Esophagus muscularis mucosa (tissue), 4 donors: ENCODE measurements at regions not wholly inside any gene's neighbourhood (a gene's known extent, or its start where the extent isn't known, plus 50 kb on each side); places are given as distances from the start of the nearest gene placed in this dataset.

Source experiments
- EP300 ChIP-seq: sonication (generic); formaldehyde crosslinking; IDR thresholded peaks from one replicate; pipeline ENCODE4 v1.6.1; 2017; ENCODE audit warnings: antibody characterized with exemption
- POLR2A ChIP-seq: fragments of 450-650 bp; IDR thresholded peaks from one replicate; pipeline ENCODE4 v1.6.1; 2017; ENCODE audit warnings: antibody characterized with exemption, moderate library complexity, mild to moderate bottlenecking, low read depth
- POLR2AphosphoS5 ChIP-seq, 2 donors: sonication (generic); formaldehyde crosslinking; IDR thresholded peaks; one replicate each; pipeline ENCODE4 v1.6.1; 2017; ENCODE audit warnings: antibody characterized with exemption in 2 of 2
- TF ChIP-seq, protein P1 (sequence below), 3 experiments: fragments of 200-600 bp in 2 of 3; fragments of 450-650 bp in 1 of 3; sonication (generic) in 2 of 3; IDR thresholded peaks; one replicate each; pipeline ENCODE4 v1.5.1; 2017 to 2019; ENCODE audit warnings: antibody characterized with exemption in 3 of 3, mild to moderate bottlenecking in 2 of 3, moderate library complexity in 1 of 3

DNA sequence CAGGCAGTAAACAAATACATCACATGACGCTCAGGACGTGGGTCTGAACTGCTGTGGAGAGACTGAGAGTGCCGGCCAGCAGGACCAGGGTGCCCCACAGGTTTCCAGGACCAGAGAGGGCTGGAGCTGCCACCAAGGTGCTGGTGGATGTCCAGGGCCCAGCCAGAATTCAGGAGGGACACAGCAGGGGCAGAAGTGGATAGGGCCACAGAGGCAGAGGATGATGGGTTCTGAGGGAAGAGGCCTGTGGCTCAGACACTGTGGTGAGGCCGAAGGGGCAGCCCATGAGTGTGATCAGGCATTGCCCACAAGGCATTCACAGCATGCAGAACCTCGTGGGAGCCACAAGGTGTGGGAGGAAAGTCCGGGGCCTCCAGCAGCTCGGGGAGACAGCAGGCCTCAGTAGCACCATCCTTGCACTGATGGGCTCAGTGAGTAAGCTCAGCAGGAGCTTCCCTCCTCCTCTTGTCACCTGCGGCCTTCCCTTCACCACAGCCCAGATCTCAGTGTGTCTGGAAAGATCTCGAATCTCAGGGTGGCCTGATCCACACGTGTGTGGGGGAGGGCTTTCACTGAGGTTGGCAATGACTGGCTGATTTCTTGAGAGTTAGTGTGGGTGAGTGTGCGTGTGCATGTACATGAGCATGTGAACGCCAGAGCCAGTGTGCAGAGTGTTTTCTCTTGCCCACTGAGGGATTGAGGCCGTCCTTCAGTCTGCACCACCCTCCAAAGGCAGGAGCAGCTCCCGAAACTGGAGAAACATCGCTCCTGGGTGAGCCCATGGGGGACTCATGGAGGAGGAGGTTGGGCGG lies 181.8 kb upstream of the RAB6C start:
- TF ChIP-seq, protein P1, sequence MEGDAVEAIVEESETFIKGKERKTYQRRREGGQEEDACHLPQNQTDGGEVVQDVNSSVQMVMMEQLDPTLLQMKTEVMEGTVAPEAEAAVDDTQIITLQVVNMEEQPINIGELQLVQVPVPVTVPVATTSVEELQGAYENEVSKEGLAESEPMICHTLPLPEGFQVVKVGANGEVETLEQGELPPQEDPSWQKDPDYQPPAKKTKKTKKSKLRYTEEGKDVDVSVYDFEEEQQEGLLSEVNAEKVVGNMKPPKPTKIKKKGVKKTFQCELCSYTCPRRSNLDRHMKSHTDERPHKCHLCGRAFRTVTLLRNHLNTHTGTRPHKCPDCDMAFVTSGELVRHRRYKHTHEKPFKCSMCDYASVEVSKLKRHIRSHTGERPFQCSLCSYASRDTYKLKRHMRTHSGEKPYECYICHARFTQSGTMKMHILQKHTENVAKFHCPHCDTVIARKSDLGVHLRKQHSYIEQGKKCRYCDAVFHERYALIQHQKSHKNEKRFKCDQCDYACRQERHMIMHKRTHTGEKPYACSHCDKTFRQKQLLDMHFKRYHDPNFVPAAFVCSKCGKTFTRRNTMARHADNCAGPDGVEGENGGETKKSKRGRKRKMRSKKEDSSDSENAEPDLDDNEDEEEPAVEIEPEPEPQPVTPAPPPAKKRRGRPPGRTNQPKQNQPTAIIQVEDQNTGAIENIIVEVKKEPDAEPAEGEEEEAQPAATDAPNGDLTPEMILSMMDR (IDR thresholded peaks at IDR 0.05): no peak
- TF ChIP-seq POLR2A: no peak
- no peak for TF ChIP-seq POLR2AphosphoS5 (IDR thresholded peaks at IDR 0.05)
- no peak for TF ChIP-seq EP300
